Fibroblast of the aortic adventitia (primary cell): ENCODE measurements at regions not wholly inside any gene's neighbourhood (a gene's known extent, or its start where the extent isn't known, plus 50 kb on each side); places are given as distances from the start of the nearest gene placed in this dataset.

Experiments used
- DNase-seq: peaks from one replicate; pipeline ENCODE4 v3.0.0-alpha.2; 2010; ENCODE audit warnings: low read depth
- H3K4me3 ChIP-seq: 2 replicates; pipeline ENCODE4 v1.5.1; 2011; ENCODE audit warnings: low read depth, mild to moderate bottlenecking, control low read depth, low read length, moderate library complexity
- TF ChIP-seq, protein P1 (sequence below): IDR thresholded peaks from 2 replicates; pipeline ENCODE4 v1.5.1; 2011; ENCODE audit warnings: mild to moderate bottlenecking, low read length, control low read depth, inconsistent platforms; ENCODE audit not compliant: insufficient read depth

DNA sequence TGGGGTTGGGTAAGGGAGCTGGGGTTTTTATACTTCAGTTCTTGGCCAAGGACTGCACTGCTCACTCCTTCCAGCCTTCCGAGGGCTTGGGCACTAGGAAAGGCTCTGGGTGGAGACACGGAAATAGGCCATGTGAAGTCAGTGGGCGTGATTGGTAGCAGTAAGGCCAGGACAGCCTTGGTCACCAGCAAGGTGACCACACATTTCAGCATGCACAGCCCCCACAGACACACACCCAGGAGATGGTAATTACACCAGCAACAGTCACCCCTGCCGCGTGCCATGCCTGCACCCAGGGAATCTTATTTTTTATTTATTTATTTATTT lies 252.5 kb downstream of the SEC14L1 start:
- TF ChIP-seq, protein P1, sequence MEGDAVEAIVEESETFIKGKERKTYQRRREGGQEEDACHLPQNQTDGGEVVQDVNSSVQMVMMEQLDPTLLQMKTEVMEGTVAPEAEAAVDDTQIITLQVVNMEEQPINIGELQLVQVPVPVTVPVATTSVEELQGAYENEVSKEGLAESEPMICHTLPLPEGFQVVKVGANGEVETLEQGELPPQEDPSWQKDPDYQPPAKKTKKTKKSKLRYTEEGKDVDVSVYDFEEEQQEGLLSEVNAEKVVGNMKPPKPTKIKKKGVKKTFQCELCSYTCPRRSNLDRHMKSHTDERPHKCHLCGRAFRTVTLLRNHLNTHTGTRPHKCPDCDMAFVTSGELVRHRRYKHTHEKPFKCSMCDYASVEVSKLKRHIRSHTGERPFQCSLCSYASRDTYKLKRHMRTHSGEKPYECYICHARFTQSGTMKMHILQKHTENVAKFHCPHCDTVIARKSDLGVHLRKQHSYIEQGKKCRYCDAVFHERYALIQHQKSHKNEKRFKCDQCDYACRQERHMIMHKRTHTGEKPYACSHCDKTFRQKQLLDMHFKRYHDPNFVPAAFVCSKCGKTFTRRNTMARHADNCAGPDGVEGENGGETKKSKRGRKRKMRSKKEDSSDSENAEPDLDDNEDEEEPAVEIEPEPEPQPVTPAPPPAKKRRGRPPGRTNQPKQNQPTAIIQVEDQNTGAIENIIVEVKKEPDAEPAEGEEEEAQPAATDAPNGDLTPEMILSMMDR = no peak
- no peak overlapping the region for H3K4me3 ChIP-seq
- DNase-seq = no peak

DNA sequence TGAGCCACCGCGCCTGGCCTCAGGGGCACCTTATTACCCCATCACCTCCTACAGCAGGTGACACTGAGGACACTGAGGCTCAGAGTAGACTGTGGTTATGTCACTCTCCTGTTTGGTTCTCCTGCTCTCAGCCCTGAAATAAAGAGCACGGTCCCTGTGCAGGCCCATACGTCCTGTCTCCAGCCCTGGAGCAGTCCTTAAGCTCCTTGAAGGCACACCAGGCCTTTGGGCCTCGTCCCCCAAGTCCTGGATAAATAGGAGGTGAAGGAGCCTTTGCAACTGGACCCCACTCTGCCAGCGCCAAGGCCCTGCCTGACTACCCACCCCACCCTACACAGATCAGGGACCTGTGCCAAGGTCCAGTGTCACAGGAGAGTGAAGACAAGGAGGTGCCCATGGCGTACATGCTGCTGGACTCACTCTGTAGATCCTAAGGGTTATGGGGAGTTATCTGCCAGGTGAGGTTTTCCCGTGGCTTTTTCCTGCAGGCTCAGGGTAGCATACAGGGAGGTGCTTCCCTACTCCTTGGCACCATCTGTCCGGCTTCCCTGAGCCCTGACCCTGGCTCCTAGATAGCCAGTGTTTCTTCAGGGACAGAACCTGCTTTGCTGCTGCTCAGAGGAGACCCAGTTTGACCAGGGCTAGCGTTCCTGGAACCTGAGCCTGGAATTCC lies 253.2 kb downstream of the SEC14L1 start:
- H3K4me3 ChIP-seq = no peak overlapping the region
- DNase-seq = no peak
- TF ChIP-seq, protein P1 = no peak

DNA sequence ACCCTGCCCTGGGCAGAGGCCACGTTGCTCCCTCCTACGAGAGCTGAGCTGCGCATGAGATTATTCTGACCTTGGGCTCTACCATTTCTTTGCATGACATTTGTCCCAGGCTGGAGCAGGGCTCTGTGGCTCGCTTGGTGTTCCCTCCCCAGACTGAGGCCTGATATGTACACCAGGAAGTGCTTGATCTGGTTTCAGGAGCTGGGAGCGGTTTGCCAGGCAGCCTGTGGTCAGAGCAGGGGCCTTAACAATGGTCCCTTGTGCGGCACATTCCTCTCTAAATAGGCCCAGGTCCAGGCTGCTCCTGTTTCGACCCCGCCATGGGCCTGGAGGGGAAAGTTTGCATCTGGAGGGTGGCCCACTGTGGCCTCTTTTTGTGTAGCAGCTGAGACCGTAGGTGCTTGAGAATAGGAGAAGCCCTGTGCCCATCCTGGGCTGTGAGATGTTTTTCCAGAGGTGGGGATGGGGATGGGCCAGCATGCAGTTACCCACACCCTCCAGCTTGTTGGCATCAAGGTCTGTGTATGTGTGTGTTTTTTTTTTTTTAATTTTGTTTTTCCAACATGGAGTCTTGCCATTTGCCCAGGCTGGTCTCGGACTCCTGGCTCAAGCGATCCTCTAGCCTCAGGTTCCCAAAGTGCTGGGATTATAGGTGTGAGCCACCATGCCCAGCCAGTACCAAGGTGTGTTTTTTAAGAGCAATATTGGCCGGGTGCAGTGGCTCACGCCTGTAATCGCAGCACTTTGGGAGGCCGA lies 253.9 kb downstream of the SEC14L1 start:
- DNase-seq = peak; percentile 52
- TF ChIP-seq, protein P1 = no peak

DNA sequence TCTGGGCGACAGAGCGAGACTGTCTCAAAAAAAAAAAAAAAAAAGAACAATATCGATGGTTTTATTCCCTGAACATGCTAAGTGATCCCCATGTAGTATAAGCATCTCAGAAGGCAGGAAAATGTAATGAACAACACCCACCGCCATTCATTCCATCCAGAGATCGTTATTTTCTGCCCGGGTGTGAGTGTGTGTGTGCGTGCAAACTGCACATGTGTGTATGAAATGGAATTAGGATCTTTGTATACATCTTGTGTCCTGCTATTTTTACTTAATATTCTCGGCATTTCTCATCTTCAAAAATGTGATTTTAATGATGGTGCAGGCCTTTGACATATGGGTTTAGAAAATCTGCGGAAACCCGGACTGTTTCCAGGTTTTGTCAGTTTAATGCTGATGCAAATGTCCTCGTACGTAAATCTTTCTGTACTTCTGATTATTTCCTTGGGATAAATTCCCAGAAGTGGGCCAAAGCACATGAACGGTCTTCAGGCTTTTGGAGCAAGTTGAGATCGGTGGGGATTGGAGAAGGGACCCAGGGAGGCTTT lies 254.8 kb downstream of the SEC14L1 start:
- TF ChIP-seq, protein P1 = no peak

More for the DNA sequence above, 253.9 kb downstream of the SEC14L1 start:
- H3K4me3 ChIP-seq = no peak overlapping the region

DNA sequence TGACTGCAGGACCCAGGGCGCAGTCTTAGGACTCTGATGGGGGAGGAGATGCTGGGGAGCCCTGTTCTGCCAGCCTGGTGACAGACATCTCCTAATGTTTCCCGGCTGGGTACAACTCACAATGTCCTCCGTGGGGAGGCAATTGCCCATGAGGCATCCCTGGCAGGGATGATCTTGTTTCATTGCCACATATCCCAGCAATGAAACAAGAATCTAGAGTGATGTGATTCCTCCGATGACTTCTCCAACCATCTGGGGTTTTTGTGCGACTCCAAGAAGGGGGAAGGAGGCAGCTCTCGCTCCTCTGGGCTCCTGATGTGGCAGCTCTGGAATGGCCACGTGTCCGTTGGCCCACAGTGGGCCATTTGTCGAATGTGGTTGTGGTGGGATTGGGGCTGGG lies 255.8 kb downstream of the SEC14L1 start:
- H3K4me3 ChIP-seq = no peak overlapping the region
- no peak for DNase-seq
- TF ChIP-seq, protein P1 = no peak

More for the DNA sequence above, 254.8 kb downstream of the SEC14L1 start:
- DNase-seq = no peak
- H3K4me3 ChIP-seq = no peak overlapping the region

DNA sequence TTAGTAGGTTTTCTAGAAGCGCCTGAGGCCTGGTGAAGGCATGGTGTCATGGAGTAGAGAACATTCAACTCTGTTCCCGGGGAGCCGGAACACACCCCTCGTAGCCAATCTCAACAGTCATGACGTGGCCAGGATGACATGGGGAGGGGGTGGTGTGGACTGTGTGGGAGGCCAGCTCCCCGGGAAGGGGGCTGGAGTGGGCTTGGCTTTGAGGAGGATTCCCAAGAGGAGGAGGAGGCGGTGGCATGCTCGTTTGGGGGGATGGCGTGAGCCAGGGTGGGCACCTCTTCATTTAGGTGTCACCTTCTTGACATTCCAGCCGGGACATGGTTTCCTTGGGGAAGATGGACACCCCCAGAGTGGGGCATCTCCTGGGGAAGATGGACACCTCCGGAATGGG lies 257.5 kb downstream of the SEC14L1 start:
- TF ChIP-seq, protein P1 = no peak
- no peak overlapping the region for H3K4me3 ChIP-seq
- no peak for DNase-seq
